CD14-positive monocyte (primary cell): ENCODE measurements at regions not wholly inside any gene's neighbourhood (a gene's known extent, or its start where the extent isn't known, plus 50 kb on each side); places are given as distances from the start of the nearest gene placed in this dataset.
"Not testable (repeated sequence)": the region's sequence is repeated elsewhere in the genome, so short reads cannot be mapped to it uniquely, and the experiment has no call there.

Experiments
- DNase-seq, 3 donors: peaks; one replicate each; pipeline ENCODE4 v3.0.0-alpha.2; 2011 to 2022
- H2AFZ ChIP-seq: 2 replicates; pipeline ENCODE4 v1.6.0; 2012; ENCODE audit warnings: mild to moderate bottlenecking, low read depth, low read length, inconsistent platforms; ENCODE audit not compliant: insufficient read depth, poor library complexity, severe bottlenecking
- H3K27ac ChIP-seq, 2 donors: 1 replicate in 1 of 2; 2 replicates in 1 of 2; pipeline ENCODE4 v1.5.1; 2012 to 2013; ENCODE audit warnings: low read length in 2 of 2, control low read depth in 1 of 2, inconsistent platforms in 1 of 2, low read depth in 1 of 2, mild to moderate bottlenecking in 1 of 2
- H3K27me3 ChIP-seq, 2 donors: one replicate each; pipeline versions ENCODE4 v1.6.0 to v1.6.1; 2011 to 2013; ENCODE audit warnings: low read length in 2 of 2; ENCODE audit not compliant: control insufficient read depth in 2 of 2, insufficient read depth in 2 of 2
- H3K36me3 ChIP-seq, 2 donors: replicated peaks in 1 of 2; 1 replicate in 1 of 2; 2 replicates in 1 of 2; pipeline versions ENCODE4 v1.5.1 to v1.6.1; 2012 to 2013; ENCODE audit warnings: low read length in 2 of 2, control low read depth in 1 of 2, inconsistent platforms in 1 of 2, mild to moderate bottlenecking in 1 of 2; ENCODE audit not compliant: insufficient read depth in 2 of 2, control insufficient read depth in 1 of 2
- H3K4me1 ChIP-seq, 2 donors: 1 replicate in 1 of 2; 2 replicates in 1 of 2; pipeline versions ENCODE4 v1.5.1 to v1.6.1; 2012 to 2013; ENCODE audit warnings: low read length in 2 of 2, control low read depth in 1 of 2, inconsistent platforms in 1 of 2, mild to moderate bottlenecking in 1 of 2, moderate library complexity in 1 of 2; ENCODE audit not compliant: insufficient read depth in 2 of 2, control insufficient read depth in 1 of 2
- H3K4me2 ChIP-seq: replicated peaks from 2 replicates; pipeline ENCODE3; 2012; ENCODE audit warnings: low read length, moderate library complexity, mild to moderate bottlenecking; ENCODE audit not compliant: poor library complexity, severe bottlenecking; ENCODE audit errors: extremely low read depth
- H3K4me3 ChIP-seq, 3 experiments: fragments of 200-600 bp in 1 of 3; sonication (generic) in 1 of 3; replicated peaks in 1 of 3; 1 replicate in 2 of 3; 2 replicates in 1 of 3; pipeline ENCODE4 v1.5.1; 2011 to 2013; ENCODE audit warnings: low read length in 3 of 3, mild to moderate bottlenecking in 3 of 3, control low read depth in 2 of 3, low read depth in 2 of 3, inconsistent platforms in 1 of 3, moderate library complexity in 1 of 3
- H3K79me2 ChIP-seq: 2 replicates; pipeline ENCODE4 v1.6.0; 2012; ENCODE audit warnings: mild to moderate bottlenecking, control low read depth, inconsistent platforms, low read length, moderate library complexity; ENCODE audit not compliant: insufficient read depth
- H3K9ac ChIP-seq: 2 replicates; pipeline ENCODE4 v1.6.0; 2017; ENCODE audit warnings: low read length, mild to moderate bottlenecking; ENCODE audit not compliant: insufficient read depth, poor library complexity, severe bottlenecking
- H3K9me3 ChIP-seq, 2 donors: replicated peaks in 1 of 2; 1 replicate in 1 of 2; 2 replicates in 1 of 2; pipeline versions ENCODE4 v1.5.1 to v1.6.1; 2012 to 2013; ENCODE audit warnings: low read length in 2 of 2, control low read depth in 1 of 2; ENCODE audit not compliant: control insufficient read depth in 1 of 2, insufficient read depth in 1 of 2
- H4K20me1 ChIP-seq: 2 replicates; pipeline ENCODE4 v1.6.0; 2012; ENCODE audit warnings: mild to moderate bottlenecking, low read length, control low read depth, moderate library complexity; ENCODE audit not compliant: insufficient read depth
- H3K27ac Mint-ChIP-seq, 7 donors: one replicate each; pipeline ENCODE4 v1.8.0; 2020; ENCODE audit warnings: mild to moderate bottlenecking in 7 of 7, mixed read lengths in 7 of 7, moderate library complexity in 6 of 7, inconsistent platforms in 2 of 7
- H3K27me3 Mint-ChIP-seq, 3 donors: one replicate each; pipeline ENCODE4 v1.8.0; 2021 to 2022; ENCODE audit warnings: low read depth in 3 of 3, mild to moderate bottlenecking in 3 of 3, mixed read lengths in 3 of 3, moderate library complexity in 3 of 3, inconsistent platforms in 1 of 3
- H3K36me3 Mint-ChIP-seq, 2 donors: one replicate each; pipeline ENCODE4 v1.8.0; 2020; ENCODE audit warnings: mixed read lengths in 2 of 2, inconsistent platforms in 1 of 2, mild to moderate bottlenecking in 1 of 2
- H3K4me1 Mint-ChIP-seq: one replicate; pipeline ENCODE4 v1.8.0; 2020; ENCODE audit warnings: mild to moderate bottlenecking, mixed read lengths
- H3K4me3 Mint-ChIP-seq, 2 donors: one replicate each; pipeline ENCODE4 v1.8.0; 2020; ENCODE audit warnings: mild to moderate bottlenecking in 2 of 2, mixed read lengths in 2 of 2, moderate library complexity in 1 of 2
- H3K9me3 Mint-ChIP-seq, 7 donors: one replicate each; pipeline ENCODE4 v1.8.0; 2020 to 2022; ENCODE audit warnings: mixed read lengths in 7 of 7, mild to moderate bottlenecking in 6 of 7, moderate library complexity in 6 of 7, inconsistent platforms in 2 of 7
- WGBS: methylation state at CpG from one replicate; pipeline ENCODE4 v1.1.5; 2013; ENCODE audit warnings: missing lambda C conversion rate; ENCODE audit not compliant: insufficient coverage; 5-methylcytosine and 5-hydroxymethylcytosine counted together
- intact Hi-C, 2 donors: fragments of 100-400 bp; cut with micrococcal nuclease; formaldehyde crosslinking; loops; one replicate each; pipeline versions ENCODE4 v1.15.0 to v1.15.1; 2023
- TF ChIP-seq, protein P1 (sequence below): fragments of 200-600 bp; IDR thresholded peaks from one replicate; pipeline ENCODE4 v1.8.0; 2022; ENCODE audit warnings: antibody characterized with exemption, mild to moderate bottlenecking

GRCh38 chrX:144075432-144075831, 191.6 kb downstream of the UBE2NL start:
- TF ChIP-seq, protein P1, sequence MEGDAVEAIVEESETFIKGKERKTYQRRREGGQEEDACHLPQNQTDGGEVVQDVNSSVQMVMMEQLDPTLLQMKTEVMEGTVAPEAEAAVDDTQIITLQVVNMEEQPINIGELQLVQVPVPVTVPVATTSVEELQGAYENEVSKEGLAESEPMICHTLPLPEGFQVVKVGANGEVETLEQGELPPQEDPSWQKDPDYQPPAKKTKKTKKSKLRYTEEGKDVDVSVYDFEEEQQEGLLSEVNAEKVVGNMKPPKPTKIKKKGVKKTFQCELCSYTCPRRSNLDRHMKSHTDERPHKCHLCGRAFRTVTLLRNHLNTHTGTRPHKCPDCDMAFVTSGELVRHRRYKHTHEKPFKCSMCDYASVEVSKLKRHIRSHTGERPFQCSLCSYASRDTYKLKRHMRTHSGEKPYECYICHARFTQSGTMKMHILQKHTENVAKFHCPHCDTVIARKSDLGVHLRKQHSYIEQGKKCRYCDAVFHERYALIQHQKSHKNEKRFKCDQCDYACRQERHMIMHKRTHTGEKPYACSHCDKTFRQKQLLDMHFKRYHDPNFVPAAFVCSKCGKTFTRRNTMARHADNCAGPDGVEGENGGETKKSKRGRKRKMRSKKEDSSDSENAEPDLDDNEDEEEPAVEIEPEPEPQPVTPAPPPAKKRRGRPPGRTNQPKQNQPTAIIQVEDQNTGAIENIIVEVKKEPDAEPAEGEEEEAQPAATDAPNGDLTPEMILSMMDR = no peak
- no peak overlapping the region for H3K27ac ChIP-seq
- no peaks in the 10 kb centered on the region for H3K27me3 Mint-ChIP-seq
- no peaks in the 10 kb centered on the region for H3K36me3 ChIP-seq
- H4K20me1 ChIP-seq = no peaks in the 10 kb centered on the region
- H3K4me2 ChIP-seq = no peak overlapping the region
- no peaks in the 10 kb centered on the region for H3K4me1 ChIP-seq
- H2AFZ ChIP-seq = no peak overlapping the region
- no peak overlapping the region for H3K27ac Mint-ChIP-seq
- H3K9me3 ChIP-seq = no peaks in the 10 kb centered on the region
- intact Hi-C loops = no loop called here
- H3K36me3 Mint-ChIP-seq = no peaks in the 10 kb centered on the region
- no peaks in the 10 kb centered on the region for H3K4me1 Mint-ChIP-seq
- H3K4me3 ChIP-seq = no peak overlapping the region
- no peak for DNase-seq
- H3K79me2 ChIP-seq = no peaks in the 10 kb centered on the region
- H3K4me3 Mint-ChIP-seq = no peak overlapping the region
- H3K27me3 ChIP-seq = no peaks in the 10 kb centered on the region
- no peak overlapping the region for H3K9ac ChIP-seq
- WGBS = no CpG with 5 or more reads among the region's 1 CpG
- H3K9me3 Mint-ChIP-seq = peaks cover 0 to 2% (median 0%) of the 10 kb centered on the region in 7 donors

DNA sequence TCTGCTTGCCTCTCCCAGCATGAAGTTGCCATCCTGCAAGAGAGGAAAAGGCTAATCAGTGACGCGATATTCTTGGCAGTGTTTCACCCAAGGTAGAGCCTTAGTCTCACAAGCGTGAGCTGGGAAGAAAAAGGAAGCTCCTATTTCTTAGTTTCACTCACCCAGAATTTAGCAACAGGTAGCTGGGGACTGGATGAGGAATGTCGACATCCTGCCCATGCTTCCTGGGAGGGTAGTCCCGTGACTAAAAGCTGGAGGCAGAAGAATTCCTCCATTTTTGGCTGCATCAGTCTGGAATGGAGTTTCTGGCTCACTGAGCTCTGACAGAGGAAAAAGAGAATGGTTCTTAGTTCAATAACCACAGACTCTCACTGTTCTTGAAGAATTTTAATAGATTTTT, 198.4 kb downstream of the UBE2NL start:
- H3K4me1 Mint-ChIP-seq, H3K4me3 ChIP-seq, H3K36me3 ChIP-seq, H3K9ac ChIP-seq, H2AFZ ChIP-seq, H3K27me3 Mint-ChIP-seq, H3K4me3 Mint-ChIP-seq, H3K4me2 ChIP-seq, intact Hi-C loops, H3K36me3 Mint-ChIP-seq, H3K79me2 ChIP-seq, H3K27ac ChIP-seq, H3K9me3 ChIP-seq, H3K9me3 Mint-ChIP-seq, H3K27ac Mint-ChIP-seq, H3K4me1 ChIP-seq, H3K27me3 ChIP-seq, H4K20me1 ChIP-seq: not testable (repeated sequence)
- peak in 1 of 3 donors; percentile 2 for DNase-seq
- no CpG with 5 or more reads among the region's 5 CpGs for WGBS

DNA sequence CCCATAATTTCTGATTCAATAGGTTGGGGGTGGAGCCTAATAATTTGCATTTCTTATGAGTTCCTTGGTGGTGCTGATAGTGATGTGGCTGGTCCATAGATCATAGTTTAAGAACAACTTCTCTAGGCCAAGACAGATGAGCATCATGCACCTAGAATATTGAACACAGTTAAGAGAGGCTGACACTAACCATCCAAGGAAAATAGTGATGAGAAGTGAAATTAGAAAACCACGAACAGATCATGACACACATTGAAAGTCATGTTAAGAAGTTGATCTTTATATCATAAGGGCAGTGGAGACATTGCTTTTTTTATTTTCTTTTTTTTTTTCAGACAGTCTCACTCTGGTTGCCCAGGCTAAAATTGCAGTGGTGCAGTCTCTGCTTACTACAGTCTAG, 205.8 kb downstream of the UBE2NL start:
- not testable (repeated sequence) for DNase-seq, H3K4me1 ChIP-seq

GRCh38 chrX:144092116-144092515, 208.2 kb downstream of the UBE2NL start:
- H3K79me2 ChIP-seq, H3K4me3 ChIP-seq, H3K36me3 Mint-ChIP-seq, H3K4me2 ChIP-seq, DNase-seq, H4K20me1 ChIP-seq, H3K27ac Mint-ChIP-seq, H3K27me3 Mint-ChIP-seq, H2AFZ ChIP-seq, H3K27ac ChIP-seq, H3K9me3 Mint-ChIP-seq, H3K9ac ChIP-seq, intact Hi-C loops, H3K27me3 ChIP-seq, H3K36me3 ChIP-seq, H3K9me3 ChIP-seq, H3K4me1 Mint-ChIP-seq, H3K4me1 ChIP-seq, H3K4me3 Mint-ChIP-seq: not testable (repeated sequence)
- no CpG with 5 or more reads among the region's 3 CpGs for WGBS

More for the DNA sequence above, 205.8 kb downstream of the UBE2NL start:
- no CpG with 5 or more reads among the region's 1 CpG for WGBS
- H3K27me3 ChIP-seq, H3K36me3 Mint-ChIP-seq, H2AFZ ChIP-seq, H3K27ac Mint-ChIP-seq, H3K4me3 ChIP-seq, H3K4me2 ChIP-seq, H3K4me1 Mint-ChIP-seq, H3K9me3 ChIP-seq, intact Hi-C loops, H3K79me2 ChIP-seq, H3K36me3 ChIP-seq, H3K27me3 Mint-ChIP-seq, H3K4me3 Mint-ChIP-seq, H3K9me3 Mint-ChIP-seq, H3K9ac ChIP-seq, H4K20me1 ChIP-seq, H3K27ac ChIP-seq: not testable (repeated sequence)
